ENCODE measurements at regions not wholly inside any gene's neighbourhood (a gene's known extent, or its start where the extent isn't known, plus 50 kb on each side); places are given as distances from the start of the nearest gene placed in this dataset.

- Histone ChIP-seq H3K9me3 (ENCODE audit: control insufficient read depth, insufficient read depth, low read depth, low read length) (no peaks in the 10 kb centered on the region), H3K4me3 (replicated peaks in 1 of 4; ENCODE audit: control extremely low read depth in 1 of 4, insufficient read depth in 1 of 4, low read depth in 3 of 4, low read length in 4 of 4) (no peak overlapping the region), H3K27me3 (ENCODE audit: control insufficient read depth, insufficient read depth, low read length) (no peaks in the 10 kb centered on the region), H3K36me3 (ENCODE audit: control insufficient read depth, insufficient read depth, low read length) (no peaks in the 10 kb centered on the region), H3K27ac (ENCODE audit: insufficient read depth, low read length) (no peak overlapping the region), H2AFZ (ENCODE audit: low read length) (no peak overlapping the region), H3K4me1 (ENCODE audit: control insufficient read depth, extremely low read depth, insufficient read depth, low read length) (no peaks in the 10 kb centered on the region), H4K20me1 (ENCODE audit: control insufficient read depth, extremely low read depth, insufficient read depth, low read length) (no peaks in the 10 kb centered on the region), H3K4me2 (ENCODE audit: extremely low read depth, insufficient read depth, low read length) (no peak overlapping the region), H3K79me2 (ENCODE audit: control insufficient read depth, insufficient read depth, low read length) (no peaks in the 10 kb centered on the region), H3K9ac (ENCODE audit: insufficient read depth, low read length) (no peak overlapping the region)
- DNase-seq (ENCODE audit: low read depth in 2 of 2) = no peak
- TF ChIP-seq CTCF (conservative IDR thresholded peaks at IDR 0.05 in 1 of 2, IDR thresholded peaks at IDR 0.05 in 1 of 2; ENCODE audit: low read depth in 1 of 2, low read length in 2 of 2) (no peak), EZH2 (IDR thresholded peaks at IDR 0.05; ENCODE audit: low read length, missing control alignments) (no peak)
These were observed 387.0 kb upstream of the DMAC1 start for GRCh38 chr9:8186560-8186959.

- H3K27ac ChIP-seq (ENCODE audit: insufficient read depth, low read length) = no peak overlapping the region
- no peak for DNase-seq (ENCODE audit: low read depth in 2 of 2)
- TF ChIP-seq EZH2 (IDR thresholded peaks at IDR 0.05; ENCODE audit: low read length, missing control alignments) = no peak
- no peak for TF ChIP-seq CTCF (conservative IDR thresholded peaks at IDR 0.05 in 1 of 2, IDR thresholded peaks at IDR 0.05 in 1 of 2; ENCODE audit: low read depth in 1 of 2, low read length in 2 of 2)
- no peaks in the 10 kb centered on the region for H3K27me3 ChIP-seq (ENCODE audit: control insufficient read depth, insufficient read depth, low read length)
- H4K20me1 ChIP-seq (ENCODE audit: control insufficient read depth, extremely low read depth, insufficient read depth, low read length) = no peaks in the 10 kb centered on the region
- no peak overlapping the region for H3K4me3 ChIP-seq (replicated peaks in 1 of 4; ENCODE audit: control extremely low read depth in 1 of 4, insufficient read depth in 1 of 4, low read depth in 3 of 4, low read length in 4 of 4)
- no peak overlapping the region for H3K4me2 ChIP-seq (ENCODE audit: extremely low read depth, insufficient read depth, low read length)
- no peak overlapping the region for H3K9ac ChIP-seq (ENCODE audit: insufficient read depth, low read length)
- no peaks in the 10 kb centered on the region for H3K9me3 ChIP-seq (ENCODE audit: control insufficient read depth, insufficient read depth, low read depth, low read length)
- H3K4me1 ChIP-seq (ENCODE audit: control insufficient read depth, extremely low read depth, insufficient read depth, low read length) = no peaks in the 10 kb centered on the region
- H2AFZ ChIP-seq (ENCODE audit: low read length) = no peak overlapping the region
- H3K79me2 ChIP-seq (ENCODE audit: control insufficient read depth, insufficient read depth, low read length) = no peaks in the 10 kb centered on the region
- H3K36me3 ChIP-seq (ENCODE audit: control insufficient read depth, insufficient read depth, low read length) = no peaks in the 10 kb centered on the region
These were observed 384.0 kb upstream of the DMAC1 start for GRCh38 chr9:8183618-8184017.

GRCh38 chr9:8179381-8180053, 379.9 kb upstream of the DMAC1 start:
- H3K36me3 ChIP-seq (ENCODE audit: control insufficient read depth, insufficient read depth, low read length) = no peaks in the 10 kb centered on the region
- H3K4me3 ChIP-seq (replicated peaks in 1 of 4; ENCODE audit: control extremely low read depth in 1 of 4, insufficient read depth in 1 of 4, low read depth in 3 of 4, low read length in 4 of 4) = no peak overlapping the region
- no peak overlapping the region for H3K4me2 ChIP-seq (ENCODE audit: extremely low read depth, insufficient read depth, low read length)
- H3K27me3 ChIP-seq (ENCODE audit: control insufficient read depth, insufficient read depth, low read length) = no peaks in the 10 kb centered on the region
- DNase-seq (ENCODE audit: low read depth in 2 of 2) = no peak
- TF ChIP-seq EZH2 (IDR thresholded peaks at IDR 0.05; ENCODE audit: low read length, missing control alignments) = no peak
- no peak for TF ChIP-seq CTCF (conservative IDR thresholded peaks at IDR 0.05 in 1 of 2, IDR thresholded peaks at IDR 0.05 in 1 of 2; ENCODE audit: low read depth in 1 of 2, low read length in 2 of 2)
- no peak overlapping the region for H3K27ac ChIP-seq (ENCODE audit: insufficient read depth, low read length)
- no peaks in the 10 kb centered on the region for H3K79me2 ChIP-seq (ENCODE audit: control insufficient read depth, insufficient read depth, low read length)
- H3K9me3 ChIP-seq (ENCODE audit: control insufficient read depth, insufficient read depth, low read depth, low read length) = no peaks in the 10 kb centered on the region
- H3K4me1 ChIP-seq (ENCODE audit: control insufficient read depth, extremely low read depth, insufficient read depth, low read length) = no peaks in the 10 kb centered on the region
- H4K20me1 ChIP-seq (ENCODE audit: control insufficient read depth, extremely low read depth, insufficient read depth, low read length) = no peaks in the 10 kb centered on the region
- H2AFZ ChIP-seq (ENCODE audit: low read length) = no peak overlapping the region
- no peak overlapping the region for H3K9ac ChIP-seq (ENCODE audit: insufficient read depth, low read length)
